Suppressor macrophage treated with lipopolysaccharide for 4 hours (primary cell): ENCODE measurements at regions not wholly inside any gene's neighbourhood (a gene's known extent, or its start where the extent isn't known, plus 50 kb on each side); places are given as distances from the start of the nearest gene placed in this dataset.
"Not testable (repeated sequence)": the region's sequence is repeated elsewhere in the genome, so short reads cannot be mapped to it uniquely, and the experiment has no call there.

Source experiments
- DNase-seq: peaks from one replicate; pipeline ENCODE4 v3.0.0-alpha.2; 2020

GRCh38 chr3:187795207-187795960, 50.1 kb upstream of the BCL6 start:
- DNase-seq = no peak

- no peak for DNase-seq
Observed at GRCh38 chr3:187798126-187798525, 52.9 kb upstream of the BCL6 start.

GRCh38 chr3:187798531-187799530, 53.6 kb upstream of the BCL6 start:
- no peak for DNase-seq

GRCh38 chr3:187799942-187800641, 54.8 kb upstream of the BCL6 start:
- DNase-seq = no peak

GRCh38 chr3:187801152-187801551, 55.9 kb upstream of the BCL6 start:
- DNase-seq = no peak

GRCh38 chr3:187802203-187802927, 57.1 kb upstream of the BCL6 start:
- DNase-seq = no peak

GRCh38 chr3:187802928-187803259, 57.6 kb upstream of the BCL6 start:
- DNase-seq = no peak

- DNase-seq = no peak
Observed at GRCh38 chr3:187804120-187804744, 59.0 kb upstream of the BCL6 start.

GRCh38 chr3:187804745-187805121, 59.5 kb upstream of the BCL6 start:
- no peak for DNase-seq

GRCh38 chr3:187805774-187806173, 60.5 kb upstream of the BCL6 start:
- no peak for DNase-seq

GRCh38 chr3:187807086-187807862, 62.0 kb upstream of the BCL6 start:
- no peak for DNase-seq

- DNase-seq = no peak
Observed at GRCh38 chr3:187808527-187808895, 63.2 kb upstream of the BCL6 start.

GRCh38 chr3:187809612-187809991, 64.3 kb upstream of the BCL6 start:
- no peak for DNase-seq

- DNase-seq = no peak
Observed at GRCh38 chr3:187810021-187810446, 64.8 kb upstream of the BCL6 start.

- peak; percentile 91 for DNase-seq
Observed at GRCh38 chr3:187811585-187812250, 66.5 kb upstream of the BCL6 start.

- DNase-seq = peak; percentile 50
Observed at GRCh38 chr3:187812496-187812895, 67.2 kb upstream of the BCL6 start.

GRCh38 chr3:187813198-187813597, 67.9 kb upstream of the BCL6 start:
- no peak for DNase-seq

- DNase-seq = not testable (repeated sequence)
Observed at GRCh38 chr3:187817766-187818165, 72.5 kb upstream of the BCL6 start.

- DNase-seq = no peak
Observed at GRCh38 chr3:187821616-187822317, 76.5 kb upstream of the BCL6 start.

GRCh38 chr3:187822402-187822801, 77.1 kb upstream of the BCL6 start:
- no peak for DNase-seq
